ENCODE measurements at regions not wholly inside any gene's neighbourhood (a gene's known extent, or its start where the extent isn't known, plus 50 kb on each side); places are given as distances from the start of the nearest gene placed in this dataset.

DNA sequence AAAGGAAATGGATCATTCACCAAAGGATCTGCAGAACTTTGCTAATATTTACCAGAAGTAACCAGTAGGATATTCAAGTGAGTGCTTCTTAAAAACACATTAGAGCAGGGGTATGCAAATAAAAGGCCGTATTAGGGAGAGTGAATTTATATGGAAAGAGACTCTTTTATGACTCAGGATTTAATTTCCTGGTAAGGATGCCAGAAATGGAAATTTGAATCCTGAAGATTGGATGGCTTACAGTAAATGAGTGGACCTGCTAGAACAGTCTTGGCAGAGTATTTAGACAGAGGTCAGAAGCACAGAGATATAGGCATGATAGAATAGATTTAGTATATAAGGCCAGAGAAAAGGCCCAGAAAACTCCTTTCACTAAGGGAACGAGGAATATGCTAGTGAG, 201.6 kb downstream of the SLITRK5 start:
- H3K4me3 ChIP-seq (ENCODE audit: low read depth, low read length), result no peak overlapping the region

DNA sequence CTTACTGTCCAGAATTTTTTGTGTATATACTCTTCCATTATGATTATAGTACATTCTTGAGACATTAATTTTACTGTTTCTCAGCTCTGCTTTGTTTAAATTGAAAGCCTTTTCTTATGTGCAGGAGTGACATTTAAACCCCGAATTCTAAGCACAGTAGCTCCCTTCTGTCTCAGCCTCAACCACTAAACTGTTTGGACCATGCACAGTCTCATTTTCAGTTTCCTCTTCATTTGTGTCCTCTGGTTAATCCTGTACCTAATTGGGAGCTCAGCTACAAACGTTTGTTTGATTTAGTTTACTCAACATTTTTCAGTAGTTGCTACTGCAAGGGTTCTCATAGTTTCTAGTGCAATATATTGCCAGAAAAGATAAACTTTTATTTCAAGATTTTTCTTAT, 206.3 kb downstream of the SLITRK5 start:
- no peak overlapping the region for H3K4me3 ChIP-seq (ENCODE audit: low read depth, low read length)

DNA sequence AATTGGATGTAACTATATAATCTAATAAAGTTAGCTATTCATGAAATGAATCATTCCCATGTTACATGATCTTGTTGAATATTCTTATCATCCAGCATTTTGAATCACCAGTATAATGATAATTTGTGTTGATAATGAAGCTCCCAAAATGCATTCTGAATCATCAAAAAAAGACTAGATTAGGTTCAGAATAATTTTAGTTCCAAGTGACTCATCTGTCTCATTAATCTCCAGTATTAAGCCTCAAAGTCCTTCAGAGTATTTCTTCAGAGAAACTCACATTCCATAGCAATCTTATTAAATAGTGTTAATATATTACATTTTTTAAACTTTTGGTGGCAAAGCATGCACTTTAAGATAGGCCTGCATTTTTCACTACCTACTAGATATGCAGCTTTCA, 207.5 kb downstream of the SLITRK5 start:
- H3K4me3 ChIP-seq (ENCODE audit: low read depth, low read length), result no peak overlapping the region

DNA sequence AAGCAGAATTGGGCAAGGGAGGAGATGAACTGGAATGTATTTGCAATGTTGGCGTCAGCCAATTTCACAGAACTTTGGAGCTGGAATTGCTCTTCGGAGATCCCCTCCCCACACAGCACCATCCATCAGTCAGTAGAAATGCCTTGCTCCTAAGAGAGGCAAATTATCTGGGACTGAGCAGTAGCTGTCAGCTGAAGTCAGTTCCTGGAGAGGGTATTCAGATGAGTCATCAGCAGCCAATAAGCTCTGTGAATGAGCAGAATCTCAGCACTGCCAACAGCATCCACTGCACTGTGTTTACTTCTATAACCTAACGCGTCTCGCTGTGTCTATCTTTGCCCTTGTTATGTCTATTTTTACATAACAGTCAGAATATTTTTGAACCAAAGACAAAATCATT, 213.7 kb downstream of the SLITRK5 start:
- no peak overlapping the region for H3K4me3 ChIP-seq (ENCODE audit: low read depth, low read length)

DNA sequence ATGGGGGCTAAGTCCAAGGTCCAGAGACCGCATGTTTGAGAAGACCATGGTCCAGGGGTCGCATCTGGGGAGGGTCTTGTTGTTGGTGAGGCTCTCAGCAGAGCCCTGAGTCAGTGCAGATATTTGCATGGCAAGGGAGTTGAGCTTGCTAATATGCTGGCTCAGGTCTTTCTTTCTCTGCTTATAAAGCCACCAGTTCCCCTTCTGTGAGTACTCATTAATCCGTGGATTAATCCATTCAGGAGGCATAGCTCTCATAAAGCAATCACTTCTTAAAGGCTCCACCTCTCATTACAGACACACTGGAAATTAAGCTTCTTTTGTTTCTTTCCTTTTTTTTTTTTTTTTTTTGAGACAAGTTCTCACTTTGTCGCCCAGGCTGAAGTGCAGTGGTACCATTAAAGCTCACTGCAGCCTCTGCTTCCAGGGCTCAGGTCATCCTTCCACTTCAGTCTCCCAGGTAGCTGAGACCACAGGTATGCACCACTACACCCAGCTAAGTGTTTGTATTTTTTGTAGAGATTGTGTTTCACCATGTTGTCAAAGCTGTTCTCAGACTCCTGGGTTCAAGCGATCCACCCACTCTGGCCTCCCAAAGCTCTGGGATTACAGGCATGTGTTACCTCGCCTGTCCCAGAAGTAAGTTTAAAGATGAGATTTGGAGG, 216.4 kb downstream of the SLITRK5 start:
- H3K4me3 ChIP-seq (ENCODE audit: low read depth, low read length), result no peak overlapping the region

DNA sequence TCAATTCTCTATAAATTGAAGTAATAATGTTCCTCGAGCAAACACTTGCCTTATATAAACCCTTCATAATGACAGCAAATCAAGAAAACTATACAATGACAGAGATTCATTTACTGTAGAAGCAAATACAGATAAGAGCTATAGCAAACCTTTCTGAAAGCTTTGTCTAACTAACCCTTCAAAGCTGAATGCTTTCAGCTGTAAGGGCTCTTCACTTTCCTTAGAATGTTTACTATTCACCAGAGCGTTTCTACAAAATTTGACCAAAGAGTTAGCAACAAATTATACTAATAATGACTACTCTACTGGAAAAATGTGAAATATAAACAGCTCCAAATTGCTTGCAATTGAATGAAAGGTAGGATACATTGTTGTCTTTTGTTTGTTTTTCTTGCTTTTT, 218.1 kb downstream of the SLITRK5 start:
- H3K4me3 ChIP-seq (ENCODE audit: low read depth, low read length), result no peak overlapping the region

DNA sequence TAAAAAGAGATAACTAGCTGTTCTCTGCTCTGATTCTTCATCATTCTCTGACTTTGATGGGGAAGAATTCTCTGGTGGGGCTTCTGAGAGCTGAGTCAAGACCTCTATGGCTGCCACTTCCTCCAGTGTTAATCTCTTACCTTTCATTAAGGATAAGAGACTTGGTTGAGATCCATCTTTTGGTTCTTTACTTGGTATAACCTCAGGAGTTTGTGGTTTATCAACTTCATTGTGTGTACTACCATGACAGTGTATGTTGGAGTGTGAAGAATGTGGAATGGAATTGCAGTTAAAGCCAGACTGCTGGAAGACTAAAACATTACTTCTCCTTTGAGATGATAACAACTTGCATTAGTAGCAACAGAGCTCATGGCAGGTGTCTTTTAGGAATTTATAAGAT, 222.0 kb downstream of the SLITRK5 start:
- no peak overlapping the region for H3K4me3 ChIP-seq (ENCODE audit: low read depth, low read length)

DNA sequence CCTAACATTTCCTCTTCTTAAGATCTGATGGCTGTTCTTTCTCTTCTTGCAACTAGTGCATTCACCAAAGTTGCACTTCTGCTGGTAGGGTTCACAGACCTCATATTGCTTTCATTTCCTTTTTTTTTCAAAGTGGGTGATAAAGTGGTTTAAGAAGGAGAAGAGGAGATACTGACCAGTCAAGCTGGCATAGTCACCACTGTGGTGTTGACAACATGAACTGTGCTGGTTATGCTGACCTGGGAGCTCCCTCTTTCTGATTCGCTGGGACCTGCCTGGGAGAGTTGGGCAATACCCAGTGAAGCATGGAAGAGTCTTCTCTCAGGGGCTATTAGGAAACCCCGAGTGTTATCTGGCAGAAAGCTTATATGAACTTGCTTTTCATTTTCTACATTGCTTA, 222.9 kb downstream of the SLITRK5 start:
- no peak overlapping the region for H3K4me3 ChIP-seq (ENCODE audit: low read depth, low read length)

DNA sequence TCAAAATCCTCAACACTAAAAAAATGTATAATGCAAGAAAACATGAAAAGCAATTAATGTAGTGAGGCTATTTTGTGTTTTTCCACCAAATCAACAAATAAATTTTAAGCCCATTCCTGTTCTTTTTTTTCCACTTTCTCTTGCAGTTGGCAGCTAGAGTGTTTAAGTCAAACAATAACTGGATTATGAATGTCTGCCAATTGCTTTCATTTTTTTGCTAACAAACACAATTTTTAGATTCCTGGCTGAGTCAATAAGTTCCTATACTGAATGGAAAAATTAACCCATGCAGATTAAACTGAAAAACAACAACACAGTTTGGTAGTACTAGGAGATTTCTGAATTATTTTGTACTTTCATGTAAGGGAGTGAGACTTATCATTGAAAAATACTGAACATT, 232.4 kb downstream of the SLITRK5 start:
- no peak overlapping the region for H3K4me3 ChIP-seq (ENCODE audit: low read depth, low read length)

DNA sequence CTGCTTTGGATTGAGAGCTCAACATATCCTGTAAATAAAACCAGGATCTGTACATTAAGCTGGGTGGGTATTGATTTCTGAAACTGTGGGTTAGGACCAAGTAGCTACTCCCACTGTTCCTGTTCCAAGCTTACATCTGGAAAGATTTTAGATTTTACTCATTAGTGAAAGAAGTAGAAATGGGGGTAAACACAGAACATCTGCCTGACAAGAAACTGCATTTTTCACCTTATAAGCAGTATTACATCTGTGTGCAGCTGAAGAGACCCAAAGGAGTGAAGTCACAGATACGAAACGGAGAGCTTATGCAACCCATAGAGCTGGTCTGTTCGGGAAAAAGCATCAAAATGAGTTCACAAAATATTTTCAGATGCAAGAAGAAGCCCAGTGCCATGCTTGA, 235.2 kb downstream of the SLITRK5 start:
- no peak overlapping the region for H3K4me3 ChIP-seq (ENCODE audit: low read depth, low read length)

DNA sequence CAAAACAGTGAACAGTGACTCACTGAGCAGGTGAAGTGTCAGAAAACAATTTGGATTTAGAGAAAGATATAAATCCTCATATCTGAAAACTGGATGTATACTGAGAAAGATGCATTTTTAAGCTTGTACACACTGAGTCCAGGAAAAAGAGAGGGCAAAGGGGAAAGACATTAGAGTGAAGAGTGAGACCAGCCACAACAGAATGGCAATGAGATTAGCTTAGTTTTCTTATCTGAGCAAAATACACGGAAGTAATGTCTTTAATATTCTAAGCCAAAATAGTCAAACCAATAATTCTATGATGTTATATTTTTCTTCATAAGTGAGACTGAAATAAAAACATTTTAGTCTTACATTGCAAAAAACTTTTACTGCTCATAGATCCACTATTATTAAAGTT, 236.0 kb downstream of the SLITRK5 start:
- no peak overlapping the region for H3K4me3 ChIP-seq (ENCODE audit: low read depth, low read length)

DNA sequence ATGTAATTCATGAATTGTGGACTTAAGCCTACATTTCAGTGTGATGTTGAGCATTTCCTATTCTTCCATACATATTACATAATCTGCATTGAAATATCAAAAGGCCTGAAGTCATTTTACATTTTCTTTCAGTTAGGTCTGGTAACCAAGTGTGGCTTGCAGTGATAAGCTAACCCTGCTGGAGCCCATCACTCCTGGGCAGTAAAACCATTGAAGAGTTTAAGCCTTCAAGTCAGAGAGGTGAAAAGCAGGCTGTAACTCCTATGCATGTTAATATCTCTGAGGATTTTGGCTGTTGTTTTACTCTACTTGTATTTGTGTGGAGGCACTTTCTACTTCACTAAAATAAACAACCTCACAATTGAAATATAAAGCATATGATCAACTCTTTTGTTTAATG, 248.8 kb downstream of the SLITRK5 start:
- H3K4me3 ChIP-seq (ENCODE audit: low read depth, low read length), result no peak overlapping the region

DNA sequence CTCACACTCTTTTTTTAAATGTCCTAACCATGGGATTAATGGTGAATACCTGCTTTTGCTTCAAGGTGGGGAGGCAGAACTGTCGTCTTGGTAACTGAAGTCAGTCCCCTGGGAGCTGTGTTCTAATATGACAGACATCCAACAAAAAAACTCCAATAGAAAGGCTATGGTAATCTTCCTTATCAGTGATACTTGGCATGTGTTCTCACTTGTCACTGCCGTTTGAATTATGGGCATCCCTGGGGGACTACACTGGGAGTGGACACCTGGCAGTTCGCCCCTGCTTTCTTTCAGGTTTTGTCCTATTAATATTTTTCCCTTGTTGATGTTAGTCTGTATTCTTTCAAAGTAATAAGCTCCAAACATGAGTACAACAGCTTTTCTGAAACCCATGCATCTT, 252.6 kb downstream of the SLITRK5 start:
- H3K4me3 ChIP-seq (ENCODE audit: low read depth, low read length), result no peak overlapping the region

DNA sequence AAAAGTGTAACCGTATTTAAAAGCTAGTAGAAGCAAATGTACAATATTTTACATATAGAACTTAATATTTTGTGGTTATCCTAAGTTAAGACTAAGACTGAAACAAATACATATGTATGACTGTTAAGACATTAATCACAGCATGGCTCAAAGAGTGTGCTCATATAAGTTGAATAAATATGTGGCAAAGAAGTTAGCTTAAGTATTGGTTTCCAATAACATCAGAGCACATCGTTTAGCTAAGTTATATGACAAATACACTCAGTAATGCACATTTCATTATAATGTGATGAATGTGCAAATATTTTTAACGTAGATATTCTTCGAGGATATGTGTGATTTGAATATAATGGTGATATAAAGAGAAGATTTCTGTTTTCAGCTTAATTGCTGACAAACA, 253.8 kb downstream of the SLITRK5 start:
- no peak overlapping the region for H3K4me3 ChIP-seq (ENCODE audit: low read depth, low read length)

DNA sequence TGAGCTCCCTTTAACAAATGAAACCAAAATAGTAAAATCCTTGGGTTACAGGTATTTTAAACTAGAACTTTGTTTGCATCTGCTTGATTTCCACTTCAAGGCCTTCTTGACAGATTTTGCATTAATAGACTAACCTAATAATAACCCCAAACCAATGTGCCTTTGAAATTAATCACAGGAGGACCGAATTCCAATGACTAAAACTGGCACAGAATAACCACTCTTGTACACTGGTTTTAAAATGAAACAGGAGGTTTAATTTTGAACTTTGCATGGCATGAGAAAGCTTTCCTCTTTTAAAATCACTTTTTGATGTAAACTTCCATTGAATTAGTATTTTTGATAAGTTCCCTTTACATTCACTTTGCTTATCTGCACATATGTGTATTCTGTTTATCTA, 269.6 kb downstream of the SLITRK5 start:
- no peak overlapping the region for H3K4me3 ChIP-seq (ENCODE audit: low read depth, low read length)

DNA sequence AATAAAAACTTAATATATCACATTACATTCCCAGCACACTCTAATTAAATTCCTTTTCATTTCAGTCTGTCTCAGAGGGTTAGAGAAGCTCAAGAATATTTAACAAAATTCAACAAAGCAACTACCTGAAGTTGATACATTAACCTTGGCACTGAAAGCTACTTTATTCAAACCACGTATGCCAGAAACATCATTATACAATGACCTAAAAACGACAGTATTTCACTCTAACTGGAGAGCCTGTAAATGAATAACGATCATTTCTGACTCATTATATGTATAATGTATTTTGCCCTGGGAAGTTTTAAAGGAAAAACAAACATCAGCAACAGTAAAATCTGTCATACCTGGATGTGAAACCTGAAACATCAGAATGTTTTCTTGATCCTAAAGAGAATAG, 270.1 kb downstream of the SLITRK5 start:
- no peak overlapping the region for H3K4me3 ChIP-seq (ENCODE audit: low read depth, low read length)

DNA sequence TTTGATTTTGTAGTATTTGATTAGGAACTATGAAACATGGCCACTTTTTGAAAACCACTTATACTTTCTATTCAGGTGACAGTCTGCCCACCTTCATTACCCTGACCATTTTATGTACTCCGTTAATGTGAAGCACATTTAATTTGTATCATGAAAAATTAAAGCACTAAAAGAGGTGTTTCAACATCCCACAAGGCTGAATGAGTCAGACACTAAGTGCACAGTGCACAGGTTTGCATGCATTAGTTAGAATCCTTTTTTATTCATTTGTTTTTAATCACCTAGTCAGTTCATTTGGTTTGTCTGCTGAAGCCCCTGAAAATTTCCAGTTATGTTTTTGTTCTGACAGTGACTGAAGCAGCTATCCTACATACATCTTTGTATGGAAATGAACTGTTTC, 271.0 kb downstream of the SLITRK5 start:
- H3K4me3 ChIP-seq (ENCODE audit: low read depth, low read length), result no peak overlapping the region

DNA sequence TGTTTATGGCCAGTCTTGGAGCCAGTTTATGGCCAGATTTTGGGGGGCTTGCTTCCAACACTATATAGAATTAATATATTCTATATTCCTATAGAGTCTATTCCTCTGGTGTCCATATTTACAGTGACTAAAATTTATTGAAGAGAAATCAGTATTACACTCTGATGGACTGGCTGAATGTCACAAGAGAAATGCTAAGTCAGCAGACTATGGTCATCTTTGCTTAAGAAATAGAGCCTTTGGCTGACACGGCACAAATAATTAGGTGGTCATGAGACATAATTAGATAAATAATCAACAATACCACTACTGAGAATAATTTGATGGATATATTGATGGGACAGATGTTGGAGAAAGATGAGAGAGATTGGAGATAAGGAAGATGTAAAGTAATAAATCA, 272.9 kb downstream of the SLITRK5 start:
- no peak overlapping the region for H3K4me3 ChIP-seq (ENCODE audit: low read depth, low read length)

DNA sequence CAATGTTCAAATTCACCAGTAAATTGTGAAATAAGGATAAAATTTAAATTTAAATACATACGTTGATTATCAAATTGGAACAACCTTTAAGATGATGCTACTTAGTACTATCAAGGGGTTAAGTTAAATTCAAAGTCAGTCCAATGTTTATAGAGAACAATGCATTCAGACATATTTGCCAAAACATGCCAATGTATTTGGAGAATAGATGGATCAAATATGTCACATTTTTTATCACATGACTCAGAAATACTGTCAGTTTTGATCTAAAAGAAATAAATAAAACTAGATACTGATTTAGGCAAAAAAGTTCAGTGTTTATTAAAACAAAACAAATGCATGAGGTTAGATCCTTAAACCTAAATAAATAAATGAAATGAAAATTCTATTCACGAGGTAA, 281.2 kb downstream of the SLITRK5 start:
- H3K4me3 ChIP-seq (ENCODE audit: low read depth, low read length), result no peak overlapping the region

DNA sequence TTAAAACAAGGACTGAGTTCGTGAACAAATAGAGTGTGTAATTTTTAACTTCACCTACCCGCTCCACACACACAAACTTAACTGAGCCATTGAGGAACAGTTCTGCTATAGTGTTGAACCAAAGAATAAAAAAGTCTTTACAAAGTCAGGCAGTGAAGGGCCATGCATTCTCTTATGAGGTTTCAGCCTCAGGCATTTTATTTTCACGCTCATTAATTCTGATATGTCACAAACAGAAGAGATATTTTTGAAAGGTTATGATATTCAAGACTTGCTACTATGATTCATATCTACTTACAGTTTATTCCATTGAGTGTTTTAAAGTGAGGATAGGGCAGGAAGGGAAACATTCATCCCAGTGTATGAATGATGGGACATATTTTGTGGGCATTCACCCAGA, 282.2 kb downstream of the SLITRK5 start:
- no peak overlapping the region for H3K4me3 ChIP-seq (ENCODE audit: low read depth, low read length)

DNA sequence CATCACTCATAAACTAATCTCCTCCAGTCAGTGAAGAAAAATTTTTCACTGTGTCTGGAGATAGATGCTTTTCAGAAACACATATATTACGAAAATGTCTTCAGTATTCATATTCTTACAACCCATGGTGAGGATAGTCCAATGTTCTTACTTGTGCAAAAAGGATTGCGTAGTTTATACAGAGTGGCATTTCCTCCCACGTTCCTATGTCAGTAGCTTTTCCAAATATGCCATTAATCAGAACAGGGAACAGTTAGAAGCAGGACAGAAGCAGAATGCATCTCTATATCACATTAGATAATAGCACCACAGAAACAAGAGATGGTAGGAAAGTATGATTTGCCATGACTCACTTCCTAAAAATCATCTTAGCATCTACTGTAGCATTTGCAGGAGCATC, 282.9 kb downstream of the SLITRK5 start:
- no peak overlapping the region for H3K4me3 ChIP-seq (ENCODE audit: low read depth, low read length)

DNA sequence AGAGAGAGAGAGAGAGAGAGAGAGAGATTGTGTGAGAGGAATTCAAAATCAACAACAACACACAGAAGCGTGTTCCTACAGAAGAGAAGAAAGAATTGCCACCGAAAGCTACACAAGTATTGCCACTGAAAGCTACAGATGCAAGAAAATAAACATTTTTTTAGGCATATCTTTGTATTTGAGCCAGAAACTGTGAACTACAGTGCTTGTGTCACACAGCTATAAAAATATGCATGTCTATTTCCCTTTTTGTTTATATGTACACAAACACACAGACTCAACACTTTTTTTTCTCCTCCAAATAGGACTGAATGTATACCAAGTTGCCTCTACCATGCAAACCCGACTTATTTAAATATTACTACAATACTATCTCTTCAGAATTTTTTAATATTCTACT, 290.4 kb downstream of the SLITRK5 start:
- no peak overlapping the region for H3K4me3 ChIP-seq (ENCODE audit: low read depth, low read length)

DNA sequence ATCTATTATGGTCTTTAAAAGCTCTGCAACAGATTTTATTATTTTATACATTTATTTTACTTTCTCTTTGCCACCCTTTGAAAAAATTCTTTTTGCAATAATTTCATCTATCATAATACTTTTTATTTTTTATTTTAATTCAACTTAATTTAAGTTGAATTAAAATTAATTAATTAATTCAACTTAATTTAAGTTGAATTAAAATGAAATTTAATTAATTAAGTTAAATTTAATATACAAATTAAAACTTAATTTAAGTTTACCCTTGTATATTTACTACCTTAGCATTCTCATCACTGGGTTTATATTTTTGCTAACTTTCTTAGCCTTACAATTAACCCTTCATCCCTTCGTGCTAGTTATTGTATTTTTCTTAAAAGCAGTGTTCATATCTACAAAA, 301.4 kb downstream of the SLITRK5 start:
- H3K4me3 ChIP-seq (ENCODE audit: low read depth, low read length), result no peak overlapping the region

DNA sequence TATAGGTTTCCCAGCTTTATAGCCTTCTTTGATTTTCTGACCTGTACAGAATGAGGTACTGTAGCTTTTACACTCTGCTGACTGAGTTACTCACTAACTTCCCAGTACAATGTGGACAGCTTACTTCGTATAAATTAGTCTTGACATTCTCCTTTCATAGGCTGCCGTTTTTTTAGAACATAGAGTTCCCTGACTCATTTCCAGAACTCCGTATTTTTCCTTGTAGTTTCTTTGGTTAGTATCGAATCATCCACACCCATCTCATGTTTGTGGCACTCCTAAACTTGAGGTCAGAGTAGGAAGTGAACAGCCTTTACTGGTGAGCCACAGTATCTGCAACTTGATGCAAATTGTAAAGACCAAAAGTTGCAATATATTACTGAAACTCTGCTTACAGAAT, 303.9 kb downstream of the SLITRK5 start:
- H3K4me3 ChIP-seq (ENCODE audit: low read depth, low read length), result no peak overlapping the region

Data from iPS-11a (cell line).